Renal cortex interstitium (tissue), 11 donors: ENCODE measurements at regions not wholly inside any gene's neighbourhood (a gene's known extent, or its start where the extent isn't known, plus 50 kb on each side); places are given as distances from the start of the nearest gene placed in this dataset.

ENCODE experiments used
- DNase-seq, 11 donors: peaks; one replicate each; pipeline ENCODE4 v3.0.0-alpha.2; 2013; ENCODE audit warnings: low read depth in 9 of 11, low spot score in 4 of 11; ENCODE audit errors: extremely low read depth in 1 of 11

DNA sequence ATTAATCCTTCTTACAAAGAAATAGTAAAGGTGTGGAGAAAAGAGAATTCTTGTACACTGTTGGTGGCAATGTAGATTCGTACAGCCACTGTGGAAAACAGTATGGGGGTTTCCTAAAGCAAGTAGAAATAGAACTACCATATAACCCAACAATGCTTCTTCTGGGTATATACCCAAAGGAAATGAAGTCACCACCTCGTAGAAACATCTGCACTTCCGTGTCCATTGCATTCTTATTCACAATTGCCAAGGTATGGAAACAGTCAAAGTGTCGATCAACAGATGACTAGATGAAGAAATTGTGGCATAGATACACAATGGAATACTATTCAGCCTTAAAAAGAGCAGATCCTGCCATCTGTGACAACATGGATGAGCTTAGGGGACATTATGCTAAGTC, 93.4 kb upstream of the TGIF1 start:
- DNase-seq = no peak

GRCh38 chr18:3357516-3357915, 92.5 kb upstream of the TGIF1 start:
- DNase-seq = no peak

DNA sequence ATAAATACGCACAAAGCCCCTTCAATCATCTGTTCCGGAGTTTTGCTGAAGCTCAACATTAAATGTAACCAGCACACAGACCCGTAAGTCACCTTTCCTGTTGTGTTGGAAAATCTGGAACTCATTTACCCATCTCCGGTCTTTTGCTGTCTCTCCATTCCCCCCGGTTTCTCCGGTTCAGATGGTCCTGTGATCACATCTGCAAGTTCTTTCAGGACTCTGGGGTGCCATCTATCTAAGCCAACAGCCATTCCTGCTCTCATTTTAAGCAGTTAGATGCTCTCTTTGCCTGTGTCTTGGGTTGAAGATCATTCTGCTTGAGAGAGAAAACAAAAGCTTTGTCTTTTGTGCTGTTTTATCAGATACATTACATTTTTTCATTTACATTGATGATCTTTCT, 91.7 kb upstream of the TGIF1 start:
- no peak for DNase-seq

DNA sequence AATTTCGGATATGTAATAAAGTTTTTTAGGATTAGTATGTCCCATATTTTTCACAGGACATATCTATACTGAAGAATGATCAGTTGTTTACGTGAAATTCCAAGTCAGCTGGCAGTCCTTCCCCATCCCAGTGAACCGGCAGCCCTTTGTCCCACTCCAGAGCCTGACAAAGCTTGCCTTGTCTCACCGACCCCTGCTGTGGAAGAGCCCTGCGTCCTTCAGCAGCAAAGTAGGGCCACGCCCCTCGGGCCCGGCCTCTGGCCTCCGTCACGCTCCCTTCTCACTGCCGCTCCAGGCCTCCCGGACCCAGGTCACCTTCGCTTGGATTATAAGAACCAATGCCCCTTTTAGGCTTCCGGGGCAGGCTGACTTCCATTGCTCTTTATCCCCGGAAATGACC, 89.8 kb upstream of the TGIF1 start:
- no peak for DNase-seq

GRCh38 chr18:3367491-3368091, 82.4 kb upstream of the TGIF1 start:
- DNase-seq = no peak

- DNase-seq = no peak
Measured at GRCh38 chr18:3368193-3368592, 81.8 kb upstream of the TGIF1 start.

DNA sequence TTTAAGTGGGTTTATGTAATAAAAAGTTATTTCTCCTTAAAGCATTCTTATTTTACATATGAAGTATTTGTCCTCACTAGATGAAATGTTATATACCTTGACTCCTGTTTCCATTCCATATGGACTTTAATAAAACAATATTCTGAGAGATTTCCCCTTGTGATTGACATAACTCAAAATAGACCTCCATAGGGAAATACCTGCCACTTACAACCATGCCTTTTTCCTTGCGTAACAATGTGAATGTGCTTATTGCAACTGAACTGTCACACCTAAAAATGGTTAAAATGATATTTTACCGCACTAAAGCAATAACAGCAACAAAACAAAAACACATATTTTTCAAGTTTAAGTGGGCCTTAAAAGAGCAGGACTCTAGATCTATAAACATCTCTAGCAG, 70.3 kb upstream of the TGIF1 start:
- DNase-seq = no peak

DNA sequence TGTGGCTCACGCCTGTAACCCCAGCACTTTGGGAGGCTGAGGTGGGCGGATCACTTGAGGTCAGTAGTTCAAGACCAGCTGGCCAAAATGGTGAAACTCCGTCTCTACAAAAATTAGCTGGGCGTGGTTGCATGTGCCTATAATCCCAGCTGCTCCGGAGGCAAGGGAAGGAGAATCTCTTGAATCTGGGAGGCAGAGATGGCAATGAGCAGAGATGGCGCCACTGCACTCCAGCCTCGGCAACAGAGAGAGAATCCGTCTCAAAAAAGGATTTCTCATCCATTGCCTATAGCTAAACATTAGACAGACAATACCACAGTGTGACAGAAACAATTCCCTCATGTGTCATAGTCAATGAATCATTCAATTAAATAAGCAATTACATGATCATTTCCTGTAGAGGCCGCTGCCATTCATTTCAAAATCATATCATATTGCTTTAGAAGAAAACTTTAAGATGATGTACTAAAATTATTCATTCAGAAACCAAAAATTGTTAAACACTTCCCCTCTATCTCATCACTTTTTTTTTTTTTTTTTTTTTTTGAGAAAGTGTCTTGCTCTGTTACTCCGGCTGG, 69.5 kb upstream of the TGIF1 start:
- no peak for DNase-seq

DNA sequence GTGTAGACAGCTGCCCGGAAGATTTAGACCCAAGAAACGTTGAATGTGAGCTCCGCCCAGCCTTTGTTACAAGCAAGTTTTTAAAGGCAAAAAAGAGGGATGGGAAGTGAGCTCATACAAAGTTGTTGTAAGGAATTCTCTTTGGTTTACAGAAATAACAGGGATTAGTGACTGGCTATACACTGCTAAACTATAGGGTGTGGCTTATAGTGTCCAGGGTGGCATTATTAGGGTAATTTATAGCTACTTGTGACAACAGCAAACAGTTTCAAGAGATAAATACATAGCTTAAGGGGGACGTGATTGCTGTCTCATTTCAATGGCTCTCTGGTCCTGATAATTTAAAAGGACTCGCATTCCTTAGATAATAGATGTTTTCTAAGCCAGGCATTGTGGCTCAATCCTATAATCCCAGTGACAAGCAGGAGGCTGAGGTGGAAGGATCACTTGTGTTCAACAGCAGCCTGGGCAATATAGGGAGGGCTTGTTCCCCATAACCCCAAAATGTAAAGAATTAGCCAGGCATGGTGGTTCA, 66.5 kb upstream of the TGIF1 start:
- no peak for DNase-seq

DNA sequence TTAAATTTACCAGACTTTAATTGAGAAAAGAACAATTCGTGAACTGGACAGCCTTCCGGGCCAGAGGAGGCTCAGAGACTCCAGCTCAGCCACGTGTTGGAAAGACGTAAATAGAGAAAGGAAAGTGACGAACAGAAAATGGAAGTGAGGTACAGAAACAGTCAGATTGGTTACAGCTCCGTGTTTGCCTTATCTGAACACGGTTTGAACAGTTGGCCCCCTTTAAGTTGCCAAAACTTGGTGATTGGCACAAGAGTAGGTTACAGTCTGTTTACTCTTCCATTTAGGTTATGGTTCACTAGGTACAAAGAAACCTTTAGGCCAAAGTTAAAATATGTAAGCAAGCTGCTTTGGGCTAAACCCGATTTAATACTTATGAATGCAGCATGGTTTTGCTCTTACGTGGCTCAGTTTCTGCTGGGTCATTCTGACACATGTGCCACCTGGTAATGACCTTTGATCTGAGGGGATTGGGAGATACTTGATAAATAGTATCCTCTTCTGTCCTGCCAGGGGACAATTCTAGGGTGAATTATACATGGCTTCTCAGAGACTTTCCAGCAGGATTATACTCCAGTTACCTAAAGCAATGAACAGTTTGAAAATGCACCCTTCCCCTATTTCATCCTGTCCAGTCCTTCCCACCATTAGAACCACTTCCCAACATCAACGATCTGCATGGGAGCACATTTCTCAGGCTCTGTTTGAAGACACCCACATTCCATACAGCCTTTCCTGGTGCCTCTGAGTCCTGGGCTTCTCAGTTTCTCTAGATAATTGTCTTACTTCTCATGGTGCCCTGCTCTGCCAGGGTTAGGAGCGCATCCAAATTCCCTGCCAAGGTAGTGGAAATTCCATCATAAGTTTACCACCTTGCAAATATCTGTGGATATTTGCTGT, 65.1 kb upstream of the TGIF1 start:
- no peak for DNase-seq

- no peak for DNase-seq
Measured at GRCh38 chr18:3388323-3388722, 61.6 kb upstream of the TGIF1 start.

- no peak for DNase-seq
Measured at GRCh38 chr18:3388980-3389379, 61.0 kb upstream of the TGIF1 start.

- no peak for DNase-seq
Measured at GRCh38 chr18:3389977-3390376, 60.0 kb upstream of the TGIF1 start.

DNA sequence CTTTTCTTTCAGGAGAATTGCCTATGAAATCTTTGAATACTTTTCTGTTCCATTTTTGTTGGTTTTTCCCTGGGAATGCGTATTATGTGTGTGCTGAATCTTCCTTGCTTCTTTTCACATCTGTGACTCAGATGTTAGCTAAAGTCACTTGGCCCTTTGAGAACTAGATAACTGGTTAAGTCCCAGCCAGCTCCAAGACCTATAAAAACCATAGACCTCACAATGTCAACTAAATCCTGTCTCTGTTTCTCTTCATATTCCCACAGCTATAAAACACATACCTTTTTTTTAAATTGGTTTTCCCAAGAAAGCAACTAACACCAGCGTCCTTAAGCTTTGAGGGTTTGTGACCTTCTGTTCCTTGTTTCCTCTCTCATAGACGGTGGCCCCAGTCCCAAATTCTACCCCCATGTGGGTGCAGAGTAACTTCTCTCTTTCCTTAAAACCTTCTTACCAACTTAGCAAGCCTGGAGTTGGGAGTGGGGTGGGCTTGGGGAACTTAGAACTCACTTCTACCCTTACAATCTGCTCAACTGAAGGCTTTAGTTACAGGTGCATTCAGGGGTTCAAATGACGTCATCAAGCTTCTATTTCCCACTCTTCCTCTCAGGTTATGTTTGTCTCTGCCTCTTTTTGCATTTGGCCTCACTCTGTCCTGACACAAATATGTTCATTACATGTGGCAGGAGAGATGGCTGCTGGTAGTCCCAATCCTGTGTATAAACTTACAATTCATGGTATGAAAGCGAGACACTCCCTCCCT, 58.1 kb upstream of the TGIF1 start:
- no peak for DNase-seq

DNA sequence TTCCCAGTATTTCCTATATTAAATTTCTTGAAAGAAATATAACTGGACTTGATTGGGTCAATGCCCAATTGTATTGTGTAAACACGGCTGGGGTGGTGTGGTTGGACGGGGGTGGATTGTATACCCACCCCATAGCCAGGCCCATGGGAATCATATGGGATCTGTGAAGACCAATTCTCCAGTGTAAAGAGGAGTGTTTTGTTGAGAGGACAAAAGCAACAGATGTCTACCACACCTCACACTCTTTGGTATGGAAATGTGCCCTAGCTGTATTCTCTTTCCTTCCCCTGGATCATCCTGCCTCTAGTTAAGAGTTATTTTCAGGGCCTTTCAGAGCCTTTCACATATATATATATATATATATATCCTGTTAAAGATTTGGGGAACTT, 57.5 kb upstream of the TGIF1 start:
- DNase-seq = no peak

DNA sequence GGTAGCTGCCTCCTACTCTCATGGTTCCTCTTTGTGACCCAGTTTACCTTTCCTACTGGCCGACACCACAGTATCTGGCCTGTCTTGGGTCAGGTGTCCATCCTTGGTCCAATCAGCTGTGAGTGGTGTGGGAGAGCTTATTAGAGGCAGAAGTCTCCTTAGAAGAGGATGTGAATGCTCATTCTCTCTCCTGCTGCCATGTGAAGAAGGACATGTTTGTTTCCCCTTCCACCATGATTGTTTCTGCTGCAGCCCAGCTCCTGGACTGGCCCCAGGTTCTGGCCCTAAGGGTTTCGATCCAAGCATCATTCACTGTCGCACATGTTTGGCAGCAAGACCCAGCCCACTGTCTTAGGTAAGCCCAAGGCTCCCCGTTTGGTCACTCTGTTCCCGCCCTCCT, 55.3 kb upstream of the TGIF1 start:
- DNase-seq = no peak

DNA sequence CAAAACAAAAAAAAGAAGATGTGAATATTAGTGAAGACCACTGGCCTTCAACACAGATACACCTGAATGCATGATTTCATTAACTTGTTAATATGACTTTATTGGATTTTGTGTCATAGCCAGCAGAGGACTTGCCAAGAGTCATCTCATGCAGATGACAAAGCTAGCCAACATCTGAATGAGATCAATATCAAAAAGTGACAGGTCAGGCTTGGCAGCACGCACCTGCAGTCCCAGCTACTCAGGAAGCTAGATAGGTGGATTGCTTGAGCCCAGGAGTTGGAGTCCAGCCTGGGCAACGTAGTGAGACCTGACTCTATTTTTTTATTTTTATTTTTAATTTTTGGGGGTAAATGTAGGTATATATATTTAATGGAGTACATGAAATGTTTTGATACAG, 54.5 kb upstream of the TGIF1 start:
- no peak for DNase-seq

DNA sequence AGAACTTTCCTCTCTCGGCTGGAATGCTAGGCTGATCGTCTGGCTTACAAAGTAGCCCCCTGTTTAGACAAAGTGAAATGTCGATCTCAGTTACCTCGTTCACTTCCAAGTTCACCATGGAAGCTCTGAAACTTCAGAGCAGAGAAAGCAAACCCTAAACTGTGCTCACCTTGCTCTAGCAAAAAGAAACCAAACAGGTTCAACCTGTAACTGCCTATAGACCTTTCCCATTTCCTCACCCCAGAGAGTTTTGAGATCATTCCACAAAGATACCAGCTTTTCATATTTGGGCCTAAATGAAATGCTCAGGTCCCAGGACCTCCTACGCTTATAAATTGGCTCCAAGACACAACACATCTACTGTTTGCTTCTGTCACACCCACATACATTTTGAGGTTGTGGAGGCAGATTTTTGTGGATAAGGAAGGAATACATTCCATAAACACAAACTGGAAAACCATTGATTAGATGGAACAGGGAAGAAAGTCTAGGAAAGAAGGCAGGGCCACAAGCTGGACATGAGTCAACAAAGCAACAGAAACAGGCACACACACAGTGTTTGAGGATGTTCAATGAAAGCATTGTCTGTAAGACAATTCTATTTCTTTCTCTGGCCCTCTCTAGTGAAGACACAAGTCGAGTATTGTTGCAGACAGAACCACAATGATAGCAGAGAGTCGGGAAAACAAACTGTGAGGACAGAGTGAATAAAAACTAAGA, 52.8 kb upstream of the TGIF1 start:
- peak in 6 of 11 donors; percentile 10 to 27 (median 18) for DNase-seq

DNA sequence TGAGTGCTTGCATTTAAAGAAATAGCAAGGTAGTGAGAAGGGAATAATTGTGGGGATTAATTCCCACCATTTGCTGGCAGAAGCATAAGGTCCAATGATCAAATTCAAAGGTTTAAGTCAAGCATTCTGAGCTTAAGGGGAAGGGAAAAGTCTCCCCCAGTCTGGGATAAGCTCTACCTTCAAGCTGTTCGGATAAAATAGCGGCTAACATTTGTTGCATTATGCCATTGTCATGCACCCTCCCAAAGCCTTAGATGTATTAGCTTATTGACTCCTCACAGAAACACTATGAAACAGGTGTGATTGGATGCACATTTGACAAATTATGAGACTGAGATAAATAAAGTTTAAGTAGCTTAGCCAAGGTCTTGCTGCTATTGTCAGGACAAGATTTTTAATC, 52.2 kb upstream of the TGIF1 start:
- DNase-seq = no peak
